Vagina (tissue), 2 donors: ENCODE measurements at regions not wholly inside any gene's neighbourhood (a gene's known extent, or its start where the extent isn't known, plus 50 kb on each side); places are given as distances from the start of the nearest gene placed in this dataset.
"Not testable (repeated sequence)": the region's sequence is repeated elsewhere in the genome, so short reads cannot be mapped to it uniquely, and the experiment has no call there.

Experiments used
- DNase-seq, 2 donors: peaks; one replicate each; pipeline ENCODE4 v3.0.0-alpha.2; 2017; ENCODE audit errors: extremely low spot score in 2 of 2
- H3K27ac ChIP-seq: fragments of 200-600 bp; sonication (generic); one replicate; pipeline ENCODE4 v1.5.1; 2019
- H3K27me3 ChIP-seq: fragments of 200-600 bp; sonication (generic); one replicate; pipeline ENCODE4 v1.5.1; 2019
- H3K36me3 ChIP-seq, 2 donors: fragments of 200-600 bp; sonication (generic); one replicate each; pipeline ENCODE4 v1.5.1; 2017 to 2019
- H3K4me1 ChIP-seq: fragments of 200-600 bp; sonication (generic); one replicate; pipeline ENCODE4 v1.5.1; 2019
- H3K4me3 ChIP-seq, 2 donors: fragments of 200-600 bp; sonication (generic); 1 replicate in 1 of 2; 2 replicates in 1 of 2; pipeline ENCODE4 v1.5.1; 2016 to 2019
- H3K9me3 ChIP-seq: fragments of 200-600 bp; sonication (generic); one replicate; pipeline ENCODE4 v1.5.1; 2019
- CTCF ChIP-seq, 3 experiments: fragments of 450-650 bp in 2 of 3; fragments of 200-600 bp in 1 of 3; sonication (generic) in 1 of 3; IDR thresholded peaks; one replicate each; pipeline ENCODE4 v1.5.1; 2017 to 2019; ENCODE audit warnings: antibody characterized with exemption in 3 of 3, mild to moderate bottlenecking in 2 of 3, moderate library complexity in 2 of 3
- POLR2A ChIP-seq, 2 donors: fragments of 450-650 bp; IDR thresholded peaks; one replicate each; pipeline ENCODE4 v1.6.1; 2017; ENCODE audit warnings: antibody characterized with exemption in 2 of 2, mild to moderate bottlenecking in 2 of 2, moderate library complexity in 2 of 2
- POLR2AphosphoS5 ChIP-seq, 2 donors: sonication (generic); formaldehyde crosslinking; IDR thresholded peaks; one replicate each; pipeline ENCODE4 v1.9.0; 2017; ENCODE audit warnings: antibody characterized with exemption in 2 of 2, mild to moderate bottlenecking in 2 of 2, low read depth in 1 of 2; ENCODE audit not compliant: insufficient read depth in 1 of 2
- intact Hi-C: fragments of 100-400 bp; cut with DNase I; formaldehyde crosslinking; loops from one replicate; pipeline ENCODE4 v1.15.1; 2023

GRCh38 chr1:54475357-54475881, 69.2 kb upstream of the SSBP3 start:
- peak overlapping the region; percentile 27 for H3K27ac ChIP-seq

DNA sequence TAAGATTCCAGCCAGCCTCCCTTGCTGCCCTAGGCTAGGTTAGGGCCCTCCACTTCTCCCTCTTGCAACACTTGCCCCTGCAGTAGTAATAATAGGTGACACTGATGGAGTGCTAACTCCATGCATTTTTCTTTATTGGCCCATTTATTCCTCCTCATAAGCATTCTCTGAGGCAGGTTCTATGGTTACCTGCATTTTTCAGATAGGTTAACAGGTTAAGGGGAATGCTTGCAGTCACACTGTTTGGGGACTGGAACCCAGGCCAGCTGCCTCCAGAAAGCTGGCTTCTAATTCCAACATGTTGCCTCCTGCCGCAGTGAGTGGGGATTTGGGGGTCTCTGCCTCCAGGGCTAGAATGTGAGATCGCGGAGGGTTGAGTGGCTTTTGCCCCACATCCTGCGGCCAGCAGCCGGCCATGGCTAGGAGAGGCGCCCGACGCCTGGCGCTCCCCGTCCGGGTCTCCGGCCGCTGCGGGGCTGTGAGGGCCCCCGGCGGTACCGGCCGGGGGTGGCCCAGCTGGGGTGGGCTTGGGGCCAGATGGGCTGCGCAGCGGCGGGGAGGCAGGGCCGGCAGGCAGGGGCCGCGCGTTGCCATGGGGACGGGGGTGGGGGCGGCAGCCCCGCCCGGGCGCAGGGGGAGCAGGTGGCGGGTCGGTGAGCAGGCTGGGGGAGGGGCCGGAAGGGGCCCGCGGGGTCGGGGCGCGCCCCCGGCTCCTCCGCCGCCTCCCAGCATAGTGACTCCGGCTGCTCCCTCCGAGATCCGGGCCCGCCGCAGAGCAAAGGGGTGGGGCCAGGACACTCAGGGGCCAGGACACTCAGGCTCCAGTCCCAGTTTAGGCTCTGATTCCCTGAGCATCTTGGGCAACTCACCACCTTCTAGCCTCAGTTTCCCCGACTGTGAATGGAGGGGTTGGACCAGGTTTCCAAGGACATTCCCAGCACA, 68.4 kb upstream of the SSBP3 start:
- Histone ChIP-seq H3K27me3 (no peaks in the 10 kb centered on the region), H3K9me3 (no peaks in the 10 kb centered on the region), H3K4me3 (peak overlapping the region; percentile 34 to 43), H3K36me3 (no peaks in the 10 kb centered on the region), H3K27ac (peak overlapping the region; percentile 8), H3K4me1 (peaks cover 22% of the 10 kb centered on the region)
- TF ChIP-seq POLR2A (IDR thresholded peaks at IDR 0.05) (no peak), POLR2AphosphoS5 (IDR thresholded peaks at IDR 0.05; ENCODE audit: insufficient read depth in 1 of 2, low read depth in 1 of 2) (no peak), CTCF (IDR thresholded peaks at IDR 0.05) (no peak)
- intact Hi-C loops = no loop called here
- DNase-seq = no peak

More at GRCh38 chr1:54475357-54475881, 69.2 kb upstream of the SSBP3 start:
- Histone ChIP-seq H3K4me1 (peaks cover 30% of the 10 kb centered on the region), H3K9me3 (no peaks in the 10 kb centered on the region), H3K4me3 (peak overlapping the region; percentile 34 to 43), H3K36me3 (no peaks in the 10 kb centered on the region), H3K27me3 (no peaks in the 10 kb centered on the region)
- no peak for TF ChIP-seq CTCF (IDR thresholded peaks at IDR 0.05)
- no peak for TF ChIP-seq POLR2A (IDR thresholded peaks at IDR 0.05)
- TF ChIP-seq POLR2AphosphoS5 (IDR thresholded peaks at IDR 0.05; ENCODE audit: insufficient read depth in 1 of 2, low read depth in 1 of 2) = no peak
- intact Hi-C loops = no loop called here
- DNase-seq = no peak

DNA sequence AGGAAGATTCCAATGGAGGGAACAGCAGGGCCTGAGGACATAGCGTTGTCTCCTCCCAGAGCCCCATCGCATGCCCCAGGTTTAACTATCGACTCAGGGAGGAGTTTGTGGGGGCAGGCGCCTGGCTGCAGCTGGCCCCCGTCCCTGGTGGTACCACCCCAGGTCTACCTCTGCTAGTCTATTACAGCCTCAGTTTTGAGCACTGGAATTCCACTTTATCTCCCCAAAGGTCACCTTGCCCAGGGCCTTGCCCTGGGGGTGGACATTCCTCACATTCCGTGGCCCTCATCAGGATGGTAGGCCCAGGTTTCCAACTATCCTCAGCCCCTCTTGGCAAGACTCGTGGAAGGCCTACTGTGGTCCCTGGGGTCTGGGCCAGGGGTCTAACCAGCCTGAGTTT, 65.4 kb upstream of the SSBP3 start:
- intact Hi-C loops = no loop called here
- no peak for DNase-seq
- Histone ChIP-seq H3K4me1 (peaks cover 17% of the 10 kb centered on the region), H3K9me3 (no peaks in the 10 kb centered on the region), H3K27ac (no peak overlapping the region), H3K27me3 (no peaks in the 10 kb centered on the region), H3K4me3 (no peak overlapping the region), H3K36me3 (no peaks in the 10 kb centered on the region)
- no peak for TF ChIP-seq POLR2A (IDR thresholded peaks at IDR 0.05)
- TF ChIP-seq POLR2AphosphoS5 (IDR thresholded peaks at IDR 0.05; ENCODE audit: insufficient read depth in 1 of 2, low read depth in 1 of 2) = no peak
- TF ChIP-seq CTCF (IDR thresholded peaks at IDR 0.05) = no peak

DNA sequence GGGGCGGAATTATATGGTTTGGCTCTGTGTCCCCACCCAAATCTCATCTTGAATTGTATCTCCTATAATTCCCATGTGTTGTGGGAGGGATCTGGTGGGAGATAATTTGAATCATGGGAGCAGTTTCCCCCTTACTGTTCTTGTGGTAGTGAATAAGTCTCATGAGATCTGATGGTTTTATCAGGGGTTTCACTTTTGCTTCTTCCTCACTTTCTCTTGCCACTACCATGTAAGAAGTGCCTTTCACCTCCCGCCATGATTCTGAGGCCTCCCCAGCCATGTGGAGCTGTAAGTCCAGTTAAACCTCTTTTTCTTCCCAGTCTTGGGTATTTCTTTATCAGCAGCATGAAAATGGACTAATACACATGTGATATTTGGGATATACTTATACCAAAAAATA, 63.2 kb upstream of the SSBP3 start:
- H3K27ac ChIP-seq, intact Hi-C loops, H3K36me3 ChIP-seq, H3K9me3 ChIP-seq, DNase-seq, H3K27me3 ChIP-seq, H3K4me3 ChIP-seq: not testable (repeated sequence)
- peaks cover 17% of the 10 kb centered on the region for H3K4me1 ChIP-seq

GRCh38 chr1:54468288-54469084, 62.3 kb upstream of the SSBP3 start:
- H3K4me3 ChIP-seq, H3K9me3 ChIP-seq, intact Hi-C loops, H3K27ac ChIP-seq, DNase-seq, H3K36me3 ChIP-seq, H3K27me3 ChIP-seq: not testable (repeated sequence)
- peaks cover 25% of the 10 kb centered on the region for H3K4me1 ChIP-seq
